NCI-H146 treated with DMSO at 0.1 percent for 48 hours (cell line): ENCODE measurements at regions not wholly inside any gene's neighbourhood (a gene's known extent, or its start where the extent isn't known, plus 50 kb on each side); places are given as distances from the start of the nearest gene placed in this dataset.

Experiments
- DNase-seq: peaks from one replicate; lab custom pipeline; 2025; ENCODE audit not compliant: unreplicated experiment; lab: John Stamatoyannopoulos, UW

DNA sequence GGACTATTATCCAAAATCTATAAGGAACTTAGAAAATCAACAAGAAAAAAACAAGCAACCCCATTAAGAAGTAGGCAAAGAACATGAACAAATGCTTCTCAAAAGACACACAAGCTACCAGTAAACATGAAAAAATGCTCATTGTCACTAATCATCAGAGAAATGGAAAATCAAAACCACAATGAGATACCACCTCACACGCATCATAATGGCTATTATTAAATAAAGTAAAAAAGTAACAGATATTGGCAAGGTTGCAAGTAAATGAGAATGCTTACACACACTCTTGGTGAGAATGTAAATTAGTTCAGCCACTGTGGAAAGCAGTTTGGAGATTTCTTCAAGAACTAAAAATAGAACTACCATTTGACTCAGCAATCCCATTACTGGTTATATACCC lies 167.0 kb upstream of the DMRTA1 start:
- no peak for DNase-seq

DNA sequence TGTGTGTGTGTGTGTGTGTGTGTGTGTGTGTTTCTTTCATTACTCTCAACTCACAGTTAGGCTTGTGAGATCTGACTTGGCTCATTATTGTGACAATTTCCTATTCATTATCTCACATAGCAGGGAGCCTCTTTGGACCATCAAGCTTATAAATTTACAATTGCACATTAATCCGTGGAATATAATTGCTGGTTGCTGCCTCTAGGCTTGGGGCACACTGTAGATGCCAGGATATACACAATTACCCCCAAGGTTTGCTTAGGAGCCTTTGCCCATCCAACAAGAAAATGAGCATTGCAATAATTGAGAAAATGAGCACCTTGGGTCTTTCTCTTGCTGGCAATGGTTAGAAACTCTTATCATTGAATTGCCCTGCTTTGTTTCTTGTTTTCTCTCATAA lies 161.6 kb upstream of the DMRTA1 start:
- no peak for DNase-seq

DNA sequence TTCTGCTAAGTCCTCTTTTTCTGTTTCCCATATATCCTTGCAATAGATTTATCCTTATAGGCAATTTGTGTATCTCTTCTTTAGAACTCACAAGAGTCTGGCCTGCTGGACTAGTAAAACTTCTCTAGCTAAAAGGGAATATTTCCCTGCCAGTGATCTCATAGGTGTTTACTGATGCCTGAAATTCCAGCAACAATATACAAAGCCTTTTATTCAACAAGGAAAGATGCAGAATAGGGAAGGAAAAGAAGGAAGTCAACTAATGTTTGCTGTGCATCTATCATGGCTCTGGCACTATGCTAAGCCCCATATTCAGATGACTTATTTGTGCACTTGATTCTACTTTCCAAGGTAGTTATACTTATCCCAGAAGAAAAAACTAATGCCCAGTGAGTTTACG lies 160.0 kb upstream of the DMRTA1 start:
- no peak for DNase-seq

DNA sequence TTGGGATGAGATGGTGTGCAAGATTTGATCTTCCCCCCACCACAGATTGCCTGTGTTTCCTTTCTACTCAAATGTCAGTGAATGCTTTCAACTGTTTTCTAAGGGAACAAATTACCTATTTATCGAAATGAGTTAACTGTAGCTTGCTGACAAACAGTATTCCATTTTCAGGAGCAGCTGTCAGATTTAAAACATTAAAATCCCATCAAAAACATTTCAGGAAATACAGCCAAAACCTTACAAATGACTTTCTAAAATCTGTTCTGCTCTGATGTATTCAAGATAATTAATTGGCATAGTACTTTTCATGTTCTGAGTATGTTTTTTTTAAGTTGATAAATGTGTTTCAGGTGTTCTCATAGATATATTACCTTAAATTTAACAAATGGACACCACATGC lies 158.0 kb upstream of the DMRTA1 start:
- DNase-seq: no peak

DNA sequence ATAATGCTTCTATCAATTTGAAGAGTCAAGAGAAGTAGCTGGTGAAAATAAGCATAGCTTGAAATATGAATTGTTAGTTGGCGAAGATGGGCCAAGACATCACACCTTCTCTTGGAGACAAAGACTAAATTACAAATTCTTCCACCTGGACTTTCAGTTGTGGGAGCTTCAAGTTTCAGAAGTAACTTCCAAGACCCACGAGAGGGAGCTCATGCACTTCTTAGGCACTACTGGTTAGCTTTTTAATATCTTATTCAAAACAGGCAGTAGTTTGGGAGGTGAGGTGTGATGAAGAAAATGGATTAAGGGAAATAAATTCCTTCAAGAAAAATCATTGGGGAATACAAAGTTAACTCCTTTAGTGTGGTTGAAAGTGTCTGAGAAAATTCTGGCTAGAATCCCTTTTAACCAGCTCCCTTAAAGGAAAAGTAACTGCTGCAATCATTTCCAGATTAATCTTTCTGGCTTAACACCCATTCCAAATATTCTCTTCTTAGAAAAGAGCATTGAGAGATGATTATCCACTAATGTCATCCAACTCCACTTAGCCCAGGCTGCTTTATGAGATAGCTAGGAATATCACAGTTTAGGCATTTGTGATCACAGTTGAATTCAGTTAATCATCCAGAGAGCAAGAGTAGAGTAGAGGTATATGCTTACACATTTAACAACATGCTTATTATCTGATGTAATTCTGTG lies 139.5 kb upstream of the DMRTA1 start:
- peak; percentile 70 for DNase-seq

DNA sequence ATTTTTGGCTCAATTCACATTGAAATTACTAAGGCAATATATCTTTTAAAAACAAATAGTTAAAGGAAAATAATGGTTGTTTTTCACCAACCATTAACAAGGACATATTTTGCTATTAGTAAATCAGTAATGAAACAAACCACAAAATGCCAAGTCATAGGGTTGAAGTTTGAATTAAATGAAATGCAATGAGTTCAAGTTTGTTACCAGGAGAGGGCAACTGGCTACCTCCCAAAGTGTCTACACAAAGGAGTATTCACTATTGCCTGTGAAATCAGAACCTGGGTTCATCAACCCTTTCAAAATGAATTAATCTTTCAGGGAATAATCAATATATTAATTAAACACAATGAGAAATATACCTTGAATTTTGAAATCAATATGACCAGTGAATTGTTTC lies 138.4 kb upstream of the DMRTA1 start:
- DNase-seq: no peak

DNA sequence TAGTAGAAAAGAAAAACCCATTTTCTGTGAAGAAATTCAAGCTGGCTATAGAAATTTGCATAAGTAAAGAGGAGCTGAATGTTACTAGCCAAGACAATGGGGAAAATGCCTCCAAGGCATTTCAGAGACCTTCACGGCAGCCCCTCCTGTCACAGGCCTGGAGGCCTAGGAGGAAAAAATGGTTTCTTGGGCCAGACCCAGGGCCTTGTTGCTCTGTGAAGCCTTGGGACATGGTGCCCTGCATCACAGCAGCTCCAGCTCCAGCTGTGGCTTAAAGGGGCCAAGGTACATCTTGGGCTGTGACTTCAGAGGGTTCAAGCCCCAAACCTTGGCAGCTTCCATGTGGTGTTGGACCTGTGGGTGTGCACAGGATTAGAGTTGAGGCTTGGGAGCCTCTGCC lies 130.0 kb upstream of the DMRTA1 start:
- DNase-seq: no peak

DNA sequence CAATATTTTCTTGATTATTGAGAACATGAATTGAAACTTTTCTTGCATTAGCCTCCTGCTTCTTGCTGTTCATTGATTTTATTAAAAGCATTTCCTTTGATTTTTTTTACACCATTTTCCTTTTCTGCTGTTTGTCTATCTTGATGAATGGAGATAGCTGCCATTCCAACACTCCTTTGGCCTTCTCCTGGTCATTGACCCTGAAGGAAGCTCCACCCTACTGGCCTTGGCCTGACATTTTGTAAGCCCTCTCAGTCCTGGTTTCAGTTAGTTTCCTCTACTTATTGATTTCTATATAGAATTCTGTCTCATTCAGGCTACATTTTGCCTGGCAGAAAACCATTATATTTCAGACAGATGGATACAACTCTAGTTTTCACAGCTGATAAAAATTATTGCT lies 115.1 kb upstream of the DMRTA1 start:
- DNase-seq: no peak

DNA sequence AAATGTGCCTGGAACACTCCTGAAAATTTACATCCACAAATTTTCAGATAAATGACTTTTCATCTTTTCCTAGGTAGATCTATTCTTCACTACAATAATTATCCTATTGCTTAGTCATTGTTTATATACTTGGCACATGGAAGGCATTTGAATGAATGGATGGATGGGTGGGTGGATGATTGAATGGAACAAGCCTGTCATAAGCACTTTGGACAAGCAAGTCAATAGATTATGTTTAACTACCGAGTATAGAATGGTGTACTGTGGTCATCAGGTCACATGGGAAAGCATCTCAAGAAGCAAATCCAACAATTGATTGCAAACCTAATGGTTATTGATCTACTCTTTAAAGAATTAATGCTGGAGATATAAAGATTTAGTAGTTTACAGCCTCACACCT lies 114.4 kb upstream of the DMRTA1 start:
- peak; percentile 21 for DNase-seq

DNA sequence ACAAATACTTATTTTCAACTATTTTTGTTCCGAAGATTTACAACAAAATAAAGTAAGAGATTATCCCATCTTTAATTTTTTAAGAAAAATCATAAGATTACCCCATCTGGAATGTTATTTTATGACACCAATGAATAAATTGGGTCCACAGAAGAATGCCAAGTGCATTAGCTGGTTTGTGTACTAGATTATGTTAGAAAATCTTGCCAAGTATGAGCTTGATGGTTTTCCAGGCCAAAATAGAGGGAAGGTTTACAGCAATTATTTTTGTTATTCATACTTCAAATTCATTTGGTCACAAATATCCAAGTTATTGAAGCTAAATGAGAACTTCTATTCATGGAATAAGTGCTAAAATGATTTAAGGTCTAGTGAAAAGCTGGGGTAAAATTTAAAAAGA lies 109.4 kb upstream of the DMRTA1 start:
- DNase-seq: no peak

DNA sequence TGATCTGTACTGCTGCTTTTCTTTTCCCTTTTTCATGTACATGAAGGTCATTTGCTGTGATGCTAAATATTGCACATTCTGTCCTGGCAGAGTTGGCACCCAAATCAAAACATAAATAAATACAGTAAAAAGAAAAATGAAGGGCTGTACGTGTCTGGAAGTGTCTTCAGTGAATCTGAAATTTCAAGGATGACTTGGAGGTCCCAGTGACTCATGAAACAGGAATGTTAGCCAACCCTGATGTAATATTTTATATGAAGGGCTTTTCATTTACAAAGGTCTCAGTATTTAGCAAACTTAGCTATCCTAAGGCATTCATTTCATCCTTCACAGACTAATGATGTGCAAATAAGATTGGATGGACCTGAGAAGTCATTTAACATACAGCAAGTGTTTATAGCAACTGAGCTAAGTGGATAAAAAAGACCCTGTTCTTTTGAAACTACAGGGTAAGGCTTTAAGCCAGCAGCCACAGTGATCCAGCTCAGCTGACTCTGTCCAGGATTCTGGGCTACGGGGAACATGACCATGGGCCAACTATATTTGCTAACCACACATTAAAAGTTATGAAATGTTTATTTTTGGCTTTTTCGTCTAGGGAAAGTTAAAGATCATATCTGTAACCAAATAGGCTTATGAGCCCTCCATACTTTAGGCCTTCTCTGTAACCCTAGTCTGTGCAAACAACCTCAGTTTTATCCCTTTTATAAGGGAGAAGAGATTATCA lies 104.0 kb upstream of the DMRTA1 start:
- DNase-seq: no peak

DNA sequence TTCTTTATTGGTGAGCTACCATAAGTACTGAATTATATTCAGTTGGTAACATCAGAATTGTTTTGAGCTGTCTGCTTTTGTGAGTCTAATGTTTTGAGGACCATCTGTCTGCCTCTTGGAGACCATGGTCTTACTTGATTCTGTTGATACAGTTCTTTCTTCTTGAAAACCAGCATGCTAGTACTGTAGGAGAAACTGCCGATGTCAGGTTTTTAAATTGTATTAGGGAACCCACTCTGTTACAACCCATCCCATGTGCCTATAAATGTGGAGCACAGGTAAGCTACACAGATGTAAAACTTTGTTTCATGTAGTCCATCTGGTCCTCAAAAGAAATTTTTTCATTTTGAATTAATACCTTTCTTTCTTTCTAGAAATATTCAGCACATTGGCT lies 103.4 kb upstream of the DMRTA1 start:
- DNase-seq: no peak

DNA sequence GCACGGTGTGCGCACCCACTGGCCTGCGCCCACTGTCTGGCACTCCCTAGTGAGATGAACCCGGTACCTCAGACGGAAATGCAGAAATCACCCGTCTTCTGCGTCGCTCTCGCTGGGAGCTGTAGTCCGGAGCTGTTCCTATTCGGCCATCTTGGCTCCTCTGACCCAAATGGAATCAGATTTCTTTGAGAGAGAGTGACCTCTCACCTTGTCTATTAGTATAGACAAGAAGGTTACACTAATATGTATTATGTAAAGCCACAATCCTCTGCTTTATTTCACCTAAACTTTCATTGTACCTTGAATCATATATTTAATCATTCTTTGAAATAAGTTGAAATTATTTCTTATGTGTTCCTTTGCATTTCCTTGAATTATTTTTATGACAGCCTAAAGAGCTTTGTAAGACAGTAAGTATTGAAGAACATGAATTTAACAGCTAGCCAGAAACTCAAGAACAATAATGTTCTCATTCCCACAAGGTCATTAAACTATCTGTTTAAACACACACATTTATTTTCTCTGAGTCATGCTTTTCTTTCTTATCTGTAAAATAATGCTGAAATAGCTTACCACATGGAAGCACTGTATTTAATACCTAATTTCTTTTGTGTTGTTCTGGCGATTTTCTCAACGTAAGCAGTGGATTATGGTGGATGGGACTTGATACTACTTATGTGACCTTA lies 91.8 kb upstream of the DMRTA1 start:
- no peak for DNase-seq

DNA sequence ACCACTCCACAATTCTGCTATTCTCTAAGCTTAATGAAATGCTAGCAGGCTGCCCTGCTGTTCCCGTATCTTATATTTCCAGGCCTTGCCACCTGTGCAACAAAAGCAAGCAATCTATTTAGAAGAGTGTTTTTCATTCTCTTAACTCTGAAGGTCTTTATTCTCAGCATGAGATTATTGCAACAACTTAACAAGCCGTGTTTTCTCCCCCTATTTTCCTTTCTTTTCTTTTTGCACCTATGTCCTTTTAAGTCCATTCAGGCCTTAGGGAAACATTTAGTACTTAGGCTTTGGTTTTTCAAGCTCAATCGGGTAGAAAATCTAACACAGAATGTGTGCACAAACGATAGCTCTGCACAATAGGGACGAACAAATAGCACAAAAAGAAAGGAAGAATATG lies 89.6 kb upstream of the DMRTA1 start:
- DNase-seq: no peak

DNA sequence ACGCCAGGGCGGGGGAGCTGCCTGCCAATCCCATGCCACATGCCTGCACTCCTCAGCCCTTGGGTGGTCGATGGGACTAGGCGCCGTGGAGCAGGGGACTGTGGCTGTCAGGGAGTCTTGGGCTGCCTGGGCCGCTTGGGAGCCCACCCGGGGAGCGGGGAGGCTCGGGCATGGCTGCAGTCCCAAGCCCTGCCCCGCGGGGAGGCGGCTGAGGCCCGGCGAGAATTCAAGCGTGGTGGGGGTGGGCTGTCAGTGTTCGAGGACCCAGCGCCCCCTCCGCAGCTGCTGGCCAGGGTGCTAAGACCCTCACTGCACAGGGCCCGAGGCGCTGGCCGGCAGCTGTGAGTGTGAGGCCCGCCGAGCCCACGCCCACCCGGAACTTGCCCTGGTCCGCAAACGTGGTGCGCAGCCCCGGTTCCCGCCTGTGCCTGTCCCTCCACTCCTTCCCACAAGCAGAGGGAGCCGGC lies 83.2 kb upstream of the DMRTA1 start:
- no peak for DNase-seq

DNA sequence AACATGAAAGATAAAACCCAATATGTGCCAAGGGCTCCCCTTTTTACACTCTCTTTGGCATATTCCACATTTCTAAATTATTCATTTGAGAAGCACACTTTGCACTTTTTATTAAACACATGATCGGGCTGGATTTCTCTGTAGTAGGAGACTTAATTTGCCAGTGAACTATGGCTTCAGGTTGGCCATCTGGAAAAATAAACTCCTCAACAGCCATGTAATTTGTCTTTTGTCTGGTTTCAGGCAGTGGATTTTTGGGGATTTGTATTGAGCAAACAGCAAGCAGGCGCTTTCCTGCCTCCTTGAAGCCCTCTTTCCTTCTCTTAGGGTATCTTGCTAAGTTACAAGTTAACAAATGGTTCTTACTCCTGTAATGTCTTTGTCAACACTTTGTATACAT lies 73.0 kb upstream of the DMRTA1 start:
- DNase-seq: peak; percentile 76

DNA sequence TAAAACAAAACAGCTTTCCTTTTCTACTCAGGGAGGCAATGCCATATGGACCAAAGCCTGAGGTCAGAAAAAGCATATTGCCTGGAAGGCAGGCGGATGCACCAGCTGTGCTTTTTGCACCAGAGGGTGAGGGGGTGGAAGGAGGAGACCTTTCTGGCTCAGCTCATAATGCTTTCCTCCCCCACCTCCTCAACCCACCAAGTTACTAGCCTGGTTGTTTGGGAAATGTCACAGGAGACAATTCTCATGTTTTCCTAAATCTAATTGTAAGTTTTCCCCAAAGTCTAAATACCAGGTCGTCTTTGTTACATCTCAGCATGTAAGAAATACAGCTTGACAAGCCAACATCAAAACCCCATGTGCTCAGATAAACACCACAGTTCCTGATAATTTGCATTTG lies 72.6 kb upstream of the DMRTA1 start:
- peak; percentile 76 for DNase-seq

DNA sequence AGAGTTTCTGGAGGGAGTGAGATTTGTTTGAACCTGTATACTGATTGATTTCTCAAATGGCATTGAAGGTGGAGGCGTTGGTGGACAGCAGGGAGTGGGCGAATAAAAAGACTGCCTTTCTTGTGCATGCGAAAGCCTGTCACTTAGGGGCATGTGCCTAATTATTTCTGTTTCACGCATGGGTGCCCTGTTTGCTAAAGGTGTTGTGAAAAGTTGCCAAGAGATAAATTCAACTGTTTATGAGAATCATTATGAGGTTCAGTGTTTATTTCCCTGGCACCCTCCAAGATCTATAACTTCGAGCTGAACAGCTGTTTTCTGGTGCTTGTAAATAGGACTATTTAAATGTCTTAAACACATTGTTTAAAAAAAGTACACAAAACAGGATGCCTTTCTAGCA lies 67.4 kb upstream of the DMRTA1 start:
- peak; percentile 68 for DNase-seq

DNA sequence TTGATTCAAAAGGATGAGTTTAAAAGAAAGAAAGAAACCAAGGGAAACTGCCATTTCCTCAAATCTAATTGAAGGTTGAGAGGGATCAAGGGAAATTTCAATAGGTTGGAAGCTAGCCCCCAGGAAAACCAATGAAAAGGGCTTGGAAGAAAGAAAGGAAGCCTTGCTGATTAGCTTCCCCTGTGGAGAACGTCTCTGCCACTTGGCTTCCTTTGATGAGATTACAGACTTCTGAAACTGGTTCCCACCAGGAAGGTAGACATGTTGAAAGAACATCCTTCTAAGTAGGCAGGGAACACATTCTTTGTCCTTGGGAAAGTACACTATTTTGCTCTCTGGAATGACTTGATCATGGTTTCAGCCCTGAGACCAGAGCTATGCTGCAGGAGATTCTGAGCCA lies 65.5 kb upstream of the DMRTA1 start:
- DNase-seq: no peak

DNA sequence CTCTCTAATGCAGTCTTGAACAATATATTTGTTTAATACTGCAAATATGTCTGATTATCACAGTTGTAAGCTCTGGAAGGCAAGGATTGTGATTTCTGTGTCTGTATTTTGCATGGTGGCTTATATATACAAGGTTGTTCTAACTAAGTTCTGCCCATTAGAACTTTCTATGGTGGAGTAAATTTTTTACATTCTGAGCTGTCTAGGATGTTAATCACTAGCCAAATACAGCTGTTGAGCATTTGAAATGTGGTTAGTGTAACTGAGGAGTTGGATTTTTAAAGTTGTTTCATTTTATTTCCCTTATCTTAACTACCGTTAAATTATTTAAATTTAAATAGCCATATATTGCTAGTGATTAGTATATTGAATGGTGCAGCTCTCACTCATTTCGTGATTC lies 64.3 kb upstream of the DMRTA1 start:
- DNase-seq: no peak

DNA sequence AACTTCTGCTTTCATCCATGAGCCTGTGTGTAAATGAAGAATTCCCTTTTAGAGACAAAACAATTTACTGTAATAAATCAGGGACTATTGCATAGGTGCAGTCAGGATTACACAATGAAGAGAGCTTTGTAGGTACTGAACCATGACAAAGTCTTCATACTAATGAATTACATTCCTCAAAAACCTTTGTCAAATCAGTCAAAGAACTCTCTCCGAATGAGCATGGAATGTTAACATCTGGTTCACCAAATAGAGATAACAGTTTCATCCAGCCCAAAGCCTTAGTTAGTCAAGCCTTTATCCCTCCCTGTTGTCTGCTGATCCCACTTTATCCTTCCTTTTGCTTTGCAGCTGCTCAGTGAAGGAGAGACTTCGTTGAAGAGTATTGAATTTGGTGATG lies 62.9 kb upstream of the DMRTA1 start:
- no peak for DNase-seq

DNA sequence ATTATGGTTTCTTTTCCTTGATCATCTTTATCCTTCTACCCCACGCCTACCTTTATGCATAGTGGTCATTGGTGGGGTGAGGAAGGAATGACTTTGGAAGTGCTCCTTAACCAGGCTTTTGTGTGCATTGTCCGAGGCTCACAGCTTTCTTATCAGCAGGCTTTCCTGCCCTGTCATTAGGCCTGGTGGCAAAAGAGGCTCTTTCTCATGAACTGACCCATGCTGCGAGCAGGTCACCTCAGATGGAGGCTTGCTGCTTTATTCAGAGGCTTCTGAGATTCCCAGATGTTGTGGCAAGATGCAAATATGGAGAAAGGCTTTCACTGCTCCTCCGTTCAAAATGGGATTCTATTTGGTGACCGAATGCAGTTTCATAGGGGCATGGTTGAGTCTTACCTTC lies 57.4 kb upstream of the DMRTA1 start:
- DNase-seq: peak; percentile 41
